Psoas muscle (tissue), 7 donors: ENCODE measurements at regions not wholly inside any gene's neighbourhood (a gene's known extent, or its start where the extent isn't known, plus 50 kb on each side); places are given as distances from the start of the nearest gene placed in this dataset.

ENCODE experiments used
- ATAC-seq, 4 donors: fragments of 200-7000 bp; cut with Tn5 transposase; one replicate each; pipeline ENCODE4 v1.9.1; 2020; ENCODE audit warnings: moderate library complexity in 3 of 4, mild to moderate bottlenecking in 2 of 4
- DNase-seq, 2 donors: peaks; one replicate each; pipeline ENCODE4 v3.0.0-alpha.2; 2020
- H3K27ac ChIP-seq: fragments of 200-600 bp; one replicate; pipeline ENCODE4 v1.8.0; 2022
- H3K27me3 ChIP-seq, 3 donors: fragments of 200-600 bp in 1 of 3; one replicate each; pipeline versions ENCODE4 v1.6.1 to v1.8.0; 2013 to 2022; ENCODE audit warnings: low read length in 2 of 3, mild to moderate bottlenecking in 2 of 3, moderate library complexity in 1 of 3; ENCODE audit not compliant: insufficient read depth in 3 of 3
- H3K36me3 ChIP-seq, 2 donors: fragments of 200-600 bp in 1 of 2; one replicate each; pipeline versions ENCODE4 v1.6.1 to v1.8.0; 2013 to 2022; ENCODE audit warnings: low read depth in 1 of 2, mild to moderate bottlenecking in 1 of 2, moderate library complexity in 1 of 2; ENCODE audit not compliant: insufficient read depth in 1 of 2
- H3K4me1 ChIP-seq: fragments of 200-600 bp; one replicate; pipeline ENCODE4 v1.8.0; 2022
- H3K4me3 ChIP-seq: fragments of 200-600 bp; one replicate; pipeline ENCODE4 v1.8.0; 2022; ENCODE audit warnings: mild to moderate bottlenecking
- H3K9me3 ChIP-seq: fragments of 200-600 bp; one replicate; pipeline ENCODE4 v1.8.0; 2022
- CTCF ChIP-seq: fragments of 200-600 bp; IDR thresholded peaks from one replicate; pipeline ENCODE4 v1.8.0; 2022; ENCODE audit warnings: antibody characterized with exemption
- WGBS, 3 donors: extraction: QIAGEN DNeasy Blood & Tissue Kit; methylation state at CpG; one replicate each; pipeline versions ENCODE4 v1.1.6 to v1.1.7; 2013; 5-methylcytosine and 5-hydroxymethylcytosine counted together
- intact Hi-C, 2 donors: fragments of 100-400 bp; cut with DNase I; formaldehyde crosslinking; loops; one replicate each; pipeline versions ENCODE4 v1.11.0 to v1.14.2; 2022
- donor health status: healthy with polysubstance abuse.
- donor health status: DM: no; HTN: no; CAD: no; lungs with moderate emphysema.
- donor health status: Bipolar disorder and iron deficiency.
- donor health status: healthy.
- donor health status: DM: yes; HTN: yes; CAD: no.
- donor health status: DM: no; HTN: no; CAD: no.
- donor health status: DM: yes; HTN: yes; CAD: no.

GRCh38 chr15:92809880-92810361, 90.2 kb upstream of the CHD2 start:
- H3K9me3 ChIP-seq = no peaks in the 10 kb centered on the region

GRCh38 chr15:92810418-92811138, 89.5 kb upstream of the CHD2 start:
- intact Hi-C loops = loop anchor here in 1 of 2 donors (5.0 kb wide), 1 partner anchor 72 kb away; no protein-coding TSS in a partner anchor
- H3K27me3 ChIP-seq = no peaks in the 10 kb centered on the region
- H3K4me1 ChIP-seq = peaks cover 5% of the 10 kb centered on the region
- TF ChIP-seq CTCF = no peak
- WGBS, 3 donors = 2 to 8% (median 5%) methylated on average over 10 of the region's 10 CpGs
- H3K9me3 ChIP-seq = no peaks in the 10 kb centered on the region
- peak overlapping the region; percentile 67 for H3K4me3 ChIP-seq
- ATAC-seq (peak in 2 of 4 donors; percentile 18 to 29), DNase-seq (peak; percentile 62 to 74)
- peak overlapping the region; percentile 92 for H3K27ac ChIP-seq
- H3K36me3 ChIP-seq = no peaks in the 10 kb centered on the region

More at GRCh38 chr15:92809880-92810361, 90.2 kb upstream of the CHD2 start:
- TF ChIP-seq CTCF = no peak
- no peak for DNase-seq
- intact Hi-C loops = loop anchor here (1.0 to 10.0 kb wide), 7 partner anchors 20 to 215 kb away; partner anchors contain the start of gene CHD2 (in 1 of the 2)
- H3K27me3 ChIP-seq = no peaks in the 10 kb centered on the region
- peak overlapping the region; percentile 67 for H3K4me3 ChIP-seq
- peaks cover 10% of the 10 kb centered on the region for H3K4me1 ChIP-seq
- ATAC-seq = peak in 3 of 4 donors; percentile 10 to 43 (median 16)
- 1 to 2% (median 2%) methylated on average over 12 of the region's 12 CpGs for WGBS, 3 donors
- H3K27ac ChIP-seq = peak overlapping the region; percentile 92
- H3K36me3 ChIP-seq = no peaks in the 10 kb centered on the region

GRCh38 chr15:92811148-92811913, 88.8 kb upstream of the CHD2 start:
- Histone ChIP-seq H3K36me3 (no peaks in the 10 kb centered on the region), H3K27ac (peak overlapping the region; percentile 92), H3K27me3 (no peaks in the 10 kb centered on the region), H3K9me3 (no peaks in the 10 kb centered on the region), H3K4me1 (peaks cover 5% of the 10 kb centered on the region), H3K4me3 (peak overlapping the region; percentile 67)
- intact Hi-C loops = loop anchor here in 1 of 2 donors (5.0 kb wide), 1 partner anchor 71 kb away; no protein-coding TSS in a partner anchor
- DNase-seq = no peak
- WGBS, 3 donors = 28 to 37% (median 30%) methylated on average over 6 of the region's 6 CpGs
- TF ChIP-seq CTCF = no peak
- no peak for ATAC-seq

GRCh38 chr15:92812271-92812670, 87.9 kb upstream of the CHD2 start:
- H3K27ac ChIP-seq = peak overlapping the region; percentile 92
- intact Hi-C loops = loop anchor here in 1 of 2 donors (5.0 kb wide), 1 partner anchor 70 kb away; no protein-coding TSS in a partner anchor
- TF ChIP-seq CTCF = no peak

More at GRCh38 chr15:92812271-92812670, 87.9 kb upstream of the CHD2 start:
- 42 to 70% (median 45%) methylated on average over 12 of the region's 12 CpGs for whole genome bisulfite sequencing, 3 donors
- DNase-seq (no peak), ATAC-seq (no peak)
- Histone ChIP-seq H3K36me3 (no peaks in the 10 kb centered on the region), H3K27me3 (no peaks in the 10 kb centered on the region), H3K4me3 (peak overlapping the region; percentile 67), H3K9me3 (no peaks in the 10 kb centered on the region), H3K4me1 (peaks cover 2% of the 10 kb centered on the region)
